Chondrocyte (in vitro differentiated cells): ENCODE measurements at regions not wholly inside any gene's neighbourhood (a gene's known extent, or its start where the extent isn't known, plus 50 kb on each side); places are given as distances from the start of the nearest gene placed in this dataset.

ENCODE experiments used
- DNase-seq: peaks from one replicate; pipeline ENCODE4 v3.0.0; 2021; ENCODE audit warnings: mixed read lengths, low spot score
- H3K27ac Mint-ChIP-seq: one replicate; pipeline ENCODE4 v1.8.0; 2021; ENCODE audit warnings: mild to moderate bottlenecking, moderate library complexity, mixed read lengths; ENCODE audit not compliant: unreplicated experiment
- H3K27me3 Mint-ChIP-seq: 2 replicates; pipeline ENCODE4 v1.8.0; 2021; ENCODE audit warnings: low read depth, mixed read lengths
- H3K36me3 Mint-ChIP-seq: 2 replicates; pipeline ENCODE4 v1.8.0; 2021; ENCODE audit warnings: low read depth, mixed read lengths
- H3K4me1 Mint-ChIP-seq: 2 replicates; pipeline ENCODE4 v1.8.0; 2021; ENCODE audit warnings: low read depth, mild to moderate bottlenecking, mixed read lengths
- H3K4me3 Mint-ChIP-seq: one replicate; pipeline ENCODE4 v1.8.0; 2021; ENCODE audit warnings: mild to moderate bottlenecking, moderate library complexity, mixed read lengths; ENCODE audit not compliant: unreplicated experiment
- H3K9me3 Mint-ChIP-seq: 2 replicates; pipeline ENCODE4 v1.8.0; 2021; ENCODE audit warnings: low read depth, mixed read lengths
- TF ChIP-seq, protein P1 (sequence below): fragments of 200-600 bp; sonication (generic); IDR thresholded peaks from 2 replicates; pipeline ENCODE4 v1.5.0; 2021; ENCODE audit warnings: antibody characterized with exemption, mild to moderate bottlenecking, moderate library complexity

DNA sequence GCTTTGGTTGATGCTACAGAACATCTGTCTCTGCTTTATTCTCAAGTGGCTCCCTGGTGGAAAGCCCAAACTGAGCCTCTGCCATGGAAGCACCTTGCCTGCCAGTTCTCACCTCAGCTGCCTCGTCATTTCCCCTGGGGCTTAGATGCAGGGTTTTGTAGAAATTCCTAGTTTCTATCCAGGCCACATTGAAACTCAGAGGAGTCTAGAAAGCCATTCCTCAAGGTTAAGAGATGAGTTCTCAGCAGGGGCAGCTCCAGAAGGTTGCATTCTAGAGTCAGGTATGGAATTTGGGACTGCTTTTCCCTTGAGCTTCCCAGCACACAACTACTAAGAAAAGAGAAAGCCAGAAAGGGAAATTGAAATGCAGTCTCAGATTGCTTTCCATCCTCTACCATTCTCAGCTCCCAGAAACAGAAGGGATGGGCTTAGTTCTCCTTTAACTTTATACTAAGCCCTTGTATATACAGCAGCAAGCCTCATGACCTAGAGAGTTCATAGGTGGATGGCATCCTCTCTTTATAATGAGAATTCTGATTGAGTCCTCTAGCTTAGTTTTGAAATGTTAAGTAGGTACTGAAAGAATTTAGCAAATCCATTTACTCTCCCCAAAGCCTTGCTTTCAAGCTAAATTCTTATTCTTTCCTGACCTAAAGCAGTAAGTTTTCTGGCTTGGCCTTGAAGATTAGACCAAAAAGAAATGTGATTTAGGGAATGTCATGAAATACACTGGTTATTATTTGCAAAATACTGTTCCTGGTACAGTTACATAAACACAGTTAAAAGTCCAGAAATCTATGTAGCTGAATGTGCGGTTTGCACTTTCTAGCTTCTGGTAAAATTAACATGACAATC, 66.0 kb upstream of the MEF2C start:
- H3K4me1 Mint-ChIP-seq: peaks cover 23% of the 10 kb centered on the region
- no peaks in the 10 kb centered on the region for H3K36me3 Mint-ChIP-seq
- no peak for DNase-seq
- H3K27me3 Mint-ChIP-seq: no peaks in the 10 kb centered on the region
- no peak overlapping the region for H3K4me3 Mint-ChIP-seq
- no peaks in the 10 kb centered on the region for H3K9me3 Mint-ChIP-seq
- TF ChIP-seq, protein P1, sequence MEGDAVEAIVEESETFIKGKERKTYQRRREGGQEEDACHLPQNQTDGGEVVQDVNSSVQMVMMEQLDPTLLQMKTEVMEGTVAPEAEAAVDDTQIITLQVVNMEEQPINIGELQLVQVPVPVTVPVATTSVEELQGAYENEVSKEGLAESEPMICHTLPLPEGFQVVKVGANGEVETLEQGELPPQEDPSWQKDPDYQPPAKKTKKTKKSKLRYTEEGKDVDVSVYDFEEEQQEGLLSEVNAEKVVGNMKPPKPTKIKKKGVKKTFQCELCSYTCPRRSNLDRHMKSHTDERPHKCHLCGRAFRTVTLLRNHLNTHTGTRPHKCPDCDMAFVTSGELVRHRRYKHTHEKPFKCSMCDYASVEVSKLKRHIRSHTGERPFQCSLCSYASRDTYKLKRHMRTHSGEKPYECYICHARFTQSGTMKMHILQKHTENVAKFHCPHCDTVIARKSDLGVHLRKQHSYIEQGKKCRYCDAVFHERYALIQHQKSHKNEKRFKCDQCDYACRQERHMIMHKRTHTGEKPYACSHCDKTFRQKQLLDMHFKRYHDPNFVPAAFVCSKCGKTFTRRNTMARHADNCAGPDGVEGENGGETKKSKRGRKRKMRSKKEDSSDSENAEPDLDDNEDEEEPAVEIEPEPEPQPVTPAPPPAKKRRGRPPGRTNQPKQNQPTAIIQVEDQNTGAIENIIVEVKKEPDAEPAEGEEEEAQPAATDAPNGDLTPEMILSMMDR: no peak
- H3K27ac Mint-ChIP-seq: no peak overlapping the region

DNA sequence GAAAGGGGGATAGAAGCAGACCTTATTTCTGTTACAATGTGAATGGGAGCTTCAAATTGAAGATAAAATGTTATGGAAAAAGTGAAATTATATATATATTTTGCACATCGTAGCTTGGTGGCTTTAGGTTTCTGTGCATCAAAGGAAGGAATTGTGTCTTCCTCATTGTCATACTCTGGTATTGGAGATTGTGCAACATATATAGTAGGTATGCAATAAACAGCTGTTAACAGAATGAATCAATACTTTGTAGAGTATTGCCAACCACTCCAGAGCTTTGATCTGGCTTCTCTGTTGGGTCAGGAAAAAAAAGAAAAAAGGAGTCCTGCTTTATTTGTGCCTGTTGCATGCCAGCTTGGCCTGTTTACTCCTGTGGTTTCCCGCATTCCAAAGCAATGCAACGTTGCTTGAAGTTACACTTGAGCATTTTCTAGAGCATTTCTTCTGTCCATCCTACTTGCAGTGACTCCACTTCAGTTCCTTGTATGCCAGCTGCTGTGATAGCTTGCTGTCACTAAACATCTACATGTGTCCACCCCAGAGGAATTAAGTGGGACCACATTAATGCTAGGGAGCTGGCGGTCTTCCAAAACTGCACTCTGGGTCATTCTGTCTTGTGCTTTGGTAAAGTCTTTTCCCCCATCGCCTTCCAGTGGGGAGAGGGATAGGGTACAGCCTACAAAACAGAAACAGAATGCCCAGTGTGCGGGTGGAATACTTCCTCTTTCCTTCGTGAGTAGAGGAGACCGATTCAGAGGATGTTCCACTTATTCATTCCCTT, 62.0 kb upstream of the MEF2C start:
- Mint-ChIP-seq H3K4me1 (peaks cover 20% of the 10 kb centered on the region), H3K9me3 (no peaks in the 10 kb centered on the region), H3K27me3 (no peaks in the 10 kb centered on the region), H3K27ac (no peak overlapping the region), H3K4me3 (no peak overlapping the region), H3K36me3 (no peaks in the 10 kb centered on the region)
- TF ChIP-seq, protein P1: no peak
- no peak for DNase-seq

DNA sequence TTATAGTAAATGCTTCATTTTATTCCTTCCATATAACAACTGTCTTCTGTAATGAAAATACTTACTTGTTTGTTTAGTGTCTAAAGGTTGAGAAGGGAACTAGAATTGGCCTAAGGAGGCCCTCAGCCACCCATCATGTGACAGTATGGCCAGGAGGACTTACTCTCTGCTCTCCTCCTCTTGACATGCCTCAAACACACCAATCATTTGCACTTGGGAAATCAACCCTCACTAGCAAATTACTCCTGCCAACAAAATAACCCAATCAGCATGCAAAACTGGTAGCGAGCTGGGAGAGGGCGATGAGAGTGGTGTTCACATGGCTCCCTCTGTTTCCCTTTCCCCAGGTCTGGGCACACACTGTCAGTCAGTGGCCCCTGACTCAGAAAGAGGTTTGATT, 58.6 kb upstream of the MEF2C start:
- peaks cover 20% of the 10 kb centered on the region for H3K4me1 Mint-ChIP-seq
- H3K9me3 Mint-ChIP-seq: no peaks in the 10 kb centered on the region
- no peak overlapping the region for H3K27ac Mint-ChIP-seq
- TF ChIP-seq, protein P1: no peak
- no peak overlapping the region for H3K4me3 Mint-ChIP-seq
- H3K27me3 Mint-ChIP-seq: no peaks in the 10 kb centered on the region
- no peak for DNase-seq
- no peaks in the 10 kb centered on the region for H3K36me3 Mint-ChIP-seq

DNA sequence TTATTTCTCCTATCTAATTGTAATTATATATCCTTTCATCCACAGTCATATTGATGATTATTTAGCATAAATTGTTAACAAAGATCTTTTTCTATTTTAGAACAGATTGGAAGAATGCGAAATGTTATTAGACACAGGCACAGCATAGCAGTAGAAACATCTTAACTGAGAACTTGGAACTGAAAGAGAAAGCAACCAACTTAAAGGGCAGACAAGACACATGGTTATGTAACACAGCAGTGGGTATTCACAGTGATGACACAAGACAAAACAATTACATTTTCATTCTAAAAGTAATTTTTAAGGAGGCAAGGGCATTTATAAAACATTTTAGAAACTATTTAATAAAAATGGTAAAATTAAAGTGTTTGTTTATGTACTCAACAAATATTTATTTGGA, 57.7 kb upstream of the MEF2C start:
- H3K4me1 Mint-ChIP-seq: peaks cover 24% of the 10 kb centered on the region

DNA sequence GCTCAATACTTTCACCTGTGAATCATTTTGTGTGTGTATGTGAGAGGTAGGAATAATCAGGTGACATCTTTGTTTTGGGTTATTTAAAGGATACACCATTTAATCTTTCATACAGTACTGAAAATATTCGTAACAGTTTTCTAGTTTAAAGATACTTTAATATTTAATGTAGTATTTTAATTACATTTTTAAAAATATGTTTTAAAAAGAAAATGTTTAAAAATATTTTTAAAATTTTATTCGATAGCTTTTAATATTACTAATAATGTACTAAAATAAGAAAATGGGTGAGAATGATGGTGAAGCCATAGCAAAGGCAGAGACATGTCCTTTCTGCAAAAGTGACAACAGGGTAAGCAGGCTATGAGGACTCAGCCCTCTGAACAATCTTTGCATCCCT, 56.3 kb upstream of the MEF2C start:
- H3K9me3 Mint-ChIP-seq: no peaks in the 10 kb centered on the region
- H3K4me1 Mint-ChIP-seq: peaks cover 24% of the 10 kb centered on the region
- no peak for DNase-seq
- H3K27me3 Mint-ChIP-seq: no peaks in the 10 kb centered on the region
- H3K27ac Mint-ChIP-seq: no peak overlapping the region
- TF ChIP-seq, protein P1: no peak
- no peaks in the 10 kb centered on the region for H3K36me3 Mint-ChIP-seq
- no peak overlapping the region for H3K4me3 Mint-ChIP-seq

More for the DNA sequence above, 57.7 kb upstream of the MEF2C start:
- no peaks in the 10 kb centered on the region for H3K36me3 Mint-ChIP-seq
- H3K27me3 Mint-ChIP-seq: no peaks in the 10 kb centered on the region
- TF ChIP-seq, protein P1: no peak
- no peak overlapping the region for H3K27ac Mint-ChIP-seq
- no peak overlapping the region for H3K4me3 Mint-ChIP-seq
- DNase-seq: no peak
- H3K9me3 Mint-ChIP-seq: no peaks in the 10 kb centered on the region
